Fibroblast of skin of abdomen (primary cell): ENCODE measurements at regions not wholly inside any gene's neighbourhood (a gene's known extent, or its start where the extent isn't known, plus 50 kb on each side); places are given as distances from the start of the nearest gene placed in this dataset.

Experiments used
- DNase-seq: peaks from one replicate; pipeline ENCODE4 v3.0.0-alpha.2; 2013

- DNase-seq: no peak
Measured at GRCh38 chr1:103248417-103249102, 140.2 kb upstream of the COL11A1 start.

GRCh38 chr1:103247517-103247916 lies 139.2 kb upstream of the COL11A1 start:
- no peak for DNase-seq

- peak; percentile 49 for DNase-seq
Measured at GRCh38 chr1:103243481-103243880, 135.2 kb upstream of the COL11A1 start.

DNA sequence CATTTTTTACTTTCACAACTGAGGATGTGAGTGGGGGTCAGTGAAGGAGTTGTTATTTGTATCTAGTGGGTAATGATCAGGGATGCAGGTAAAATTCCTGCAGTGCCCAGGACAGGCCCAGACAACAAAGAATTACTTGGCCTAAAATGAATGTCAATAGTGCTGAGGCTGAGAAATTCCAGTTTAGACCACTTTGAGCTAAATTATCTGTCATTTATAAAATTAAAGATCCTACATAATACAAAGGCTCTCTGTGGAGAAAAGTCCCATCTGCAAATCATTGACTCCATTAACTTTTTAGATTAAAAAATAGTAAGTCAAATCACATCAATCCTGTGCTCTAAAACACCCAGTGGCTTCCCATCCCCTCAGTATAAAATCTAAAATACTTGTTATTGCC lies 130.7 kb upstream of the COL11A1 start:
- no peak for DNase-seq

- peak; percentile 17 for DNase-seq
Measured at GRCh38 chr1:103230061-103230460, 121.7 kb upstream of the COL11A1 start.

DNA sequence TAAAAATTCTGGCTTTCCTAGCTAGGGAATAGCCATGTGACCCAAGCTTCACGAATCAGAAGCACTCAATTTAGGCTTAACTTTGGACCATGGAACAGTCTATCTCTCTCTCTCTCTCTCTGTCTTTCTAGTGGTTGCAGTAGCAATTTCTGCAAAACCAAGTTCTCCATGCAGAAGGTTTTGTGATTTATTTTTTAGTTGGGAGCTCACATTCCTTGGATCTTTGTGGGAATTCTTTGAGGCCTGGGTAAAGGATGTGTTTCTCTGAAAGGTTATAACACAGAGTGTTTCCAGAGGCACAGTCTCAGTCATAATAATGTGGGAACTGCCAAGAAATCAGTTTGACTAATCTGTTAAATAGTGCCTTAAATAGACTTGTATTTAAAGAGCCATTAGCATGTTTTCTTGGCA lies 112.3 kb upstream of the COL11A1 start:
- DNase-seq: peak; percentile 96

GRCh38 chr1:103218821-103219220 lies 110.5 kb upstream of the COL11A1 start:
- peak; percentile 76 for DNase-seq

DNA sequence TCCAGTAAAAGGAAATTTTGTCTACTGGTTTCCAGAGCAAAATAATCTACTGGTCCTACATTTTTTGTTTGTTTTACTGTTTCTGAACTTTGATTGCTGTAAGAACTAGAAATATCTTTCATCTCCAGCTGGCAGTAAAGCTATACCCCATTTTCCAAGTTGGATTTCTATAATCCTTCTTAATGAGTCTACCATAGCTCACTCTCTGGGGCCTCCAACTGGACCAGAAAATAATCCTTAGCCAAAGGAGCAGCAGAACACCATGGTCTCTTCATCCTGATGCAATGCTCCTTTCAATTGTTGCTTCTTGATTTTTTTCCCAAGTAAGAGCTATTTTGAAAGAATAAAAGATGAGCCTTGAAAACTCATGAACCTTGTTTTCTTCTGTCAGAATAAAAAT lies 110.0 kb upstream of the COL11A1 start:
- DNase-seq: no peak

DNA sequence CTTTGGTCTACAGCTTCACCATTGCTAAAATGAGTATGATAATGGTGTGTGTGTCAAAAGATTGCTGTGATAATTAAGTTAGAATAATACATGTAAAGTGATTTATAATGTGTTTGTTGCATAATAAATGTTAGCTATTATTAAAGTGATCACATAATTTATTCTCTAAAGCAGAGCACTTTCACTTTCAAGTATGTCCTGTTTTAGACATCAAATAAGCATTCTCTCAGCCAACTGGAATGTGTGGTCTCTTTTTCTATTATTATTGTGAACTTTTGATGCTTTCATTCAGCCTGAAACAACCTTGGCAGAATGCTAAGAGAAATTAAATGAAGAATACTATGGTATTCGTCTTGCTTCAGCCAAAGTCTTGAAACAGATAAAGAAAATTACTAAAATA lies 102.8 kb upstream of the COL11A1 start:
- peak; percentile 50 for DNase-seq

GRCh38 chr1:103208844-103209243 lies 100.5 kb upstream of the COL11A1 start:
- DNase-seq: no peak

DNA sequence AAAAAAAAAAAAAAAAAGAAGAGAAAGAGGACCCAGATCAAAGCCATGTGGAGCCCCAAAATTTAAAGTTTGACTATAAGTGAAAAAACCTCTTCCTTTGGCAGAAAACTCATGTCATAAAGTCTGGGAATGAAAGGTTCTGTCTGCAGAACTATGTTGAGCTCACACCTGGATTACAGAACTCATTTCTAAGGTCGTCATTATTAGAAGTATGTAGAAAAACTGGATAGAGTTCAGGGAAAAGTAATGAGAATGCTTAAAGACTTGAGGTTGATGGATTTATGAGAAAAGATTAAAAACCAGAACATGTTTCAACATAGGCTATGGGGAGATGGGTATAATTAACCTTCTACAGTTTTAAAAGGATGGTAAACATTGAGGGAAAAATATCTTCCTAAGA lies 90.7 kb upstream of the COL11A1 start:
- no peak for DNase-seq

- DNase-seq: no peak
Measured at GRCh38 chr1:103198076-103198475, 89.8 kb upstream of the COL11A1 start.

DNA sequence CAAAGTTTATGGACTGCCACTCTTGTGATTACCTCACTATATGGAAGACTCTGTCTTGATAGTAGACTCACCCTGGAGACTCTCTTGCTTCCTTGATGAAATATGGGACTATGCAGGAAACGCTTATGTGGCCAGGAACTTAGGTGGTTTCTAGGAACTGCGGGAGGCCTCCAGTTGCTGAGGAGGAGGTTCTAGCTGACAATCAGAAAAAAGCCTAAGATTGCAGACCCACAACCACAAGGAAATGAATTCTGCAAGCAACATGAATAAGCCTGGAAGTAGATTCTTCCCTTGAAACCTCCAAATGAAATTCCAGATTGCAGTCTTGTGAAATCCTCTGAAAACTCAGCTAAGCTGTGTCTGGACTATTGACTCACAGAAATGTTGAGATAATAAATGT lies 88.9 kb upstream of the COL11A1 start:
- peak; percentile 91 for DNase-seq

DNA sequence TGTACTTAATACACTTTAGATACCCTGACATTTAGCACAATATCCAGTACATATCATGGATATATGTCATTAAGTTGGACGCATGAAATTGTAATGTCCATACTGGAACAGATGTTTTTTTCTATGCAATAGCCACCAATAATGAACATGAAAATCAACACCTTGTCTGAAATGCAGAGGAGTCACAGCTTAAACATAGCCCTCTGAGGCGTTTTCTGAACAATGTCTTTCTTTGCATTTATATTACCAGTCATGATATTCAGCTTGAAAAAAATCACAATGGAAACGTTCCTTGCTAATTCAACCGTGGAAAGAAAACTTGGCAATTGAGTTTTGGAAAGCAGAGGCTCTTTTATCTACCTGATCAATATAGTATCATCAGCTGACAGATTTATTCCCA lies 86.7 kb upstream of the COL11A1 start:
- DNase-seq: no peak

DNA sequence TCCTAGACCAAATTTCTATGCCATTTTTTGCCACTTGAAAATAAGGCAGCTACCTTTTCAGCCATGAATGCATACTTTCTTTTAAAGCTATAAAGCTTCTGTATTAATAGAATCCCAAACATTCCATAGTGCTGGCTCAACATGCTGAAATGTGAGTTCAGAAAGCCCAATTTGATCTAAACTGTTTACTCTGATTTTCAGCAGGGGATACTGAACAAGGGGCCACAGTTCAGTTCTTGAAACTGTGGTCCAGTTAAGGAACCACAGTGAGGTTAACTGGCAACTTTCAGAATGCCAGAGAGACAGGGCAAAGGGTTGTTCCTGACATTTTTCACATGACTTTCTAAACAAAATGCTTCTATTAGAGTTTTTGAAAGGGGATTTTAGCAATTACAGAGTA lies 85.7 kb upstream of the COL11A1 start:
- peak; percentile 55 for DNase-seq

DNA sequence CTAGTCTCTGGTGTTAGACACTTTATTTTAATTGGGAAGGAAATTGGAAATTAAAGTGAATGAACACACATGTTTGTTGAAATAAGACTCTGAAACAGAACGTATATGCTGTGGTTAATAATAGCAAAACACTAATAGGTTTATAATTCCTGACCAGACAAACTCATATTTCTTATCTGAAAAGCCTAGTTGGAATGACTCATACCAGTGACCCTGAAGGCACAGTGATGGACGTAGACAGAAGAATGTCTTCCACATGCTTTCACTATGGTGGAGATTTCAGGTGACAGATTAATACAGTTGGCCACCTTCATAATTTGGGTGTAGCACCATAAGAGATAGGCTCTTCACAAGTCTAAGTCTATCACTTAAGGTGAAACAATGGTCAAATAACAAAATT lies 83.0 kb upstream of the COL11A1 start:
- DNase-seq: peak; percentile 30

GRCh38 chr1:103190766-103191165 lies 82.4 kb upstream of the COL11A1 start:
- peak; percentile 76 for DNase-seq

DNA sequence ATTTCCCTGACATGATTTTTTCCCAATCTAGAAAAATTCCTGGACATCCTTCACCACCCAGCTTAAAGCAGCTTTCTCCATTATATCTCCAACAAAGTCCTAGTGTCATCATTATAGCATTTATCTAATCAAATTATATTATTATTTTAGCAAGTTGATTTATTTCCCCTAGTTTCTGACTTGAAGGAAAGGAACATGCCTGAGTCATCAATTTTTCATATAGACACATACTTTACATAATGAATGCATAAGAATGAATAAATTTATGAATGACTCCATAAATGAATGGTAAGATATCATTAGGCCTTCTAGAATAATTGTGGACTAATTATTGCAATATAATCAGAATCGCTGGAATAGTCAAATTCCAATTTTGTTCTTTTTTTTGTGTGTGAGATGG lies 79.4 kb upstream of the COL11A1 start:
- DNase-seq: no peak

- DNase-seq: peak; percentile 96
Measured at GRCh38 chr1:103180660-103181059, 72.3 kb upstream of the COL11A1 start.

GRCh38 chr1:103177108-103177775 lies 68.9 kb upstream of the COL11A1 start:
- DNase-seq: peak; percentile 29

DNA sequence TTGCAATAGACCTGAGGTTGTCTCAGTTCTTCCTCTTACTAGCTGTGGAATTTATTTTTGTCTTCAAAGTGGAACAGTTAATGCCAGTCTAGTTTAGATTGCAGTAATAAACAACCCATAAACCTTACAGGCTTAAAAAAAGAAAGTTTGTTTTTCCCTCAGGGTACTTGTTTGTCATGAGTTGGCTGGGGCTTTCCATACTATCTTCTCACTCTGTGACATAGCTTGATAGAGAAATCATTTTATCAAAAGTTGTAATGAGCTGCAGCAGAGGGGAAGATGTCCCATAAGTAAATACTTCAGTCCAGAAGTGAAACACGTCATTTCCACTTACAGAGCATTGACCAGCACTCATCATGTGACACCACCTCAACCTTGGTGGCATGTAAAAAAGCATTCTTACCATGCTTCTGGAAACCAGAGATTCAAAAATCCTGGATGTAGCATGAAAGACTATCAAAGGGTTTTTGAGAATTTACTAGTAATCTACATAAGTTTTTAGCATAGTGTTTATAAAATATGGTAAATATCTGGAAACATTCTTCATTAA lies 62.8 kb upstream of the COL11A1 start:
- DNase-seq: peak; percentile 19

DNA sequence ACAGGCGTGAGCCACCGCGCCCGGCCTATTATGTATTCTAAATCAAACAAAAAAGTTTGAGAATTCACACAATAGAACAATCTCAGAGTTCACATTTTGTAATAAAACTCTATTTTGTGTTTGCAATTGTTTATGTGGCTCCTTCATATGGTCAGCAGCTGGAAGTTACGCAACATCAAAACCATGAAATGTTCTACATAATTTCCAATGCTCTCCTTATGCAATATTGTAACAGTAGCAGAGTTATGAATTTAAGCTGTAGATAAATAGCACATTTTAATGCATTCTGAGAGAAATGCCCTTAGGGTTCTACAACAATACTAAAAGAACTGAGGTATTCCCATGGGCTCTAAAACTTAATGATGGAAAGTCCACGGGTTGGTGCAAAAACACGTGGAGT lies 62.3 kb upstream of the COL11A1 start:
- DNase-seq: peak; percentile 54

GRCh38 chr1:103162360-103162759 lies 54.0 kb upstream of the COL11A1 start:
- DNase-seq: no peak

DNA sequence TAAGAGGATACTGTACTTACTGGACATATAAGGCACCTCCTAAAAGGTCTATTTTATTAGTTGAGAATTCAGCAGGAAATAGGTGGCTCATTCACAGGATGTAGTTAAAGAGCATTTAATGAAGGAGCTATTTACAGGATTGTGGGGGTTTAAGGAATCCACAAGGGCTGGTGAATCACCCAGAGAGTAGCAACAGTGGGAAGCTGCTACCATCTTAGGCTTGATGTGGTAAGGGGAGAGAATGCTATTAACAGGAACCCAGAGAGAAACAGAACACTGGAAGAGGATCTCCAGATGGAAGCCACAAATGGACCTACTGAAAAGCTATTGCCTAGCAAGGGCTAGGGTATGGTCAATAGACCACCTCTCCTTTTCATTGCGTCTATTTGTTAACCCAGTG lies 52.0 kb upstream of the COL11A1 start:
- DNase-seq: peak; percentile 41
